A172 (cell line): ENCODE measurements at regions not wholly inside any gene's neighbourhood (a gene's known extent, or its start where the extent isn't known, plus 50 kb on each side); places are given as distances from the start of the nearest gene placed in this dataset.
A peak's percentile ranks its signal among the peaks of the same experiment; 100 is the strongest.

Source experiments
- DNase-seq: peaks from one replicate; pipeline ENCODE4 v3.0.0-alpha.2; 2015; ENCODE audit warnings: low spot score

DNA sequence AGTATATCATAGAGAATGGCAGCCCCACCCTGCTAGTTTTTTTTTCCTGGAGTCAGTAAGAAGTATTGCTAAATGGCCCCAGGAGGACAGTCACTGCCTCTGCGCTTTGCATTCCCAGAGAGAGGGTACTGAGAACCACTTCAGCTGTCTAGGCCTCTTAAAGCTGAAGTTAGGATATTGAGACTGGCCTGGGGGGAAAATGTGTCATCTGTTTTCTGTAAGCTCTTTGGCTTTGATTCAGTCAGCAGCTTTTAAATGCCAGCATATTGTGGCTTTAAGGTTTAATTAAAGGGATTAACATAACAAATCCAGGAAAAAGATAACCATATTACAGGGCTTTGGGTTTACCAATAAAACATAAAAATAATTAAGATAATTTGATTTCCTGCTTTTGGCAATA is 852.0 kb downstream of the PCDH18 start:
- no peak for DNase-seq

DNA sequence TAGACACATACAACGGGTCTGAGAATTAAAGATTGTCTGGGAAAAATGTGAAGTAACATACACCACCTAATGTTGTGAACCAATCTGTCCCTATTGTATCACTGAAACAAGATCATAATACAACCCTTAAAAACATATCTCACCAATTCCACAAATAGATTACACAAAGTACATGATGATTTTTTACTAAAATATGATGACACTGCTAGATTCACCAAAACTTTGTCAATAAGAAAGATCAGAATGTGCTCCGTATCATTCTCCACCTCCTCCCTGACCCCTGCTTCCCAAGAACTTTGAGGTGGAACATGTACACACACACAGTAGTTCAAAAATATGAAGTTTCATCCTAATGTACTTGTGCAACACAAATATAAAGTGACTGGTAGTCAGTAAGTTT is 862.0 kb downstream of the PCDH18 start:
- no peak for DNase-seq

DNA sequence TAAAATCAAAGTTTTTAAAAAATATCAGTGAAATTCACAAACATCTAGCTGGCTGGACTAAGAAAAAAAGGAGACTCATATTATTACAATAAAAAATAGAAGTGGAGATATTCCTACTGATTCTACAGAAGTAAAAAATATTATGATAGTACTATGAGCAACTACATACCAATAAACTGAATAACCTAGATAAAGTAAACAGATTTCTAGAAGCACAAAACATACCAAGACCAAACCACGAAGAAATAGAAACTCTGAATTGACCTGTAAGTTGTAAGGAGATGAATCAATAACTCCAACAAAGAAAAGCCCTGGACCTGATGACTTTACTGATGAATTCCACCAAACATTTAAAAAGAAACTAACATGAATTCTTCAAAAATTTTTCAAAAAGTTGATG is 867.3 kb downstream of the PCDH18 start:
- no peak for DNase-seq

DNA sequence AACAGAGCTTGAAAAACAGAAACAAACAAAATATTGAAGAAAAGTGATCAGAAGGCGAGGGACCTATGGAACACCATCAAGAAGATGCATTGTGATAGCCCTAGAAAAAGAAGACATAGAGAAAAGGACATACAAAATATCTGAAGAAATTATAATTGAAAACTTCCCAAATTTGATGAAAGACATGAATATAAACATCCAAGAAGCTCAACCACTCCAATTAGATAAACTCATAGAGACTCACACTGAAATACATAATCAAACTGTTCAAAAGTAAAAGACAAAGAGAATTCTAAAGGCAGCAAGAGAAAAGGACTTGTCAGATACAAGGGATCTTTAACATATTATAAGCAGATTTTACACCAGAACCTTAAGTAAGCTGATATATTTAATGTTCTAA is 869.8 kb downstream of the PCDH18 start:
- DNase-seq, result no peak

DNA sequence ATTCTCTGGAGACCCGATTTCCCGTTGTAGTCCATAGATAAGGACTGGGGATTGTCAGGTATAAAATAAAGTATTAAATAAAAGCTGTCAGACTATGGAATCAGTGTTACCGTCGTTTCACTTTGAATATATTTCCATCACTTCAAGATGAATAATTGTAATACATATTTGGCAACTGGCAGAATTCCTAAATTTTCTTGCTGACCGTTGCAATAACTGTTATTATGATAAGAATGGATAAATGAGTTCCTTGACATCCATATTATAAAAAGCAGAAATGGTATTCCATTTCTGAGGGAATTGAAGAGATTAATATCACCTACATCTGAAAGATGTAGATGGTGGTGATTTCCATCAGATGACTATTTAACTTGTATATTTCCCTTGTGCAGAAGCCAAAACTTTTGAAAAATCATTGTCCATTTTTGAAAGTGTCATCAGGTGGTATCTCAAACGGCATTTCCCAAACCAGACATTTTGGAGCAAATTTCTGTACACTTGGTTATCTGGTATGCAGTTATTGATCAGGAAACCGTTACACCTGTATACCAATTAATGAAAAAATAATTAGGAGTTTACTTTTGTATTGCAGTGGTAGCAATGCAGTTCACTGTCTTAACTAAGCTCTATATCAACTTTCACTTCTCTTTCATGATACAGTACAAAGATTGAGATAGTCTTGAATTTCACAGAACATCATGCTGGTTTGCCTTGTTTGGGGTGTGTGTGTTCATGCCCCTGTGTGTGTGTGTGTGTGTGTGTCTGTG is 878.5 kb downstream of the PCDH18 start:
- DNase-seq, result no peak

DNA sequence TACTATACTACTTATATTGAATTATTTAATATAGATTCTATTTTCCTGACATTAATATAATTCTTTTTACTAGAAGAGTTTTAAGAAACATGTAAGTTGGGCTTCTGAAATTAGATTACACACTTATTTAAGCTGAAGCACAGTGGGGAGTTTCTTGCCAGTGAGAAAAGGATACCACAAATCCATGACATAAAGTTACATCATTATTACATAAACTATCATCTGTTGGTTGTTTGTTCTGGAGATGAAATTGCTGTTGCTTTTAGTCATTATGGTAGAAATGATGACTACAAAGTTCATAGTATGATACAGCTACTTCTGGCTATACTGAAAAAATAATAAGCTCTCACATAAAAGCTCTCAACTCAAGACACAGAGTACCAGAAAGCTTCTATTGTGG is 880.4 kb downstream of the PCDH18 start:
- DNase-seq, result no peak

DNA sequence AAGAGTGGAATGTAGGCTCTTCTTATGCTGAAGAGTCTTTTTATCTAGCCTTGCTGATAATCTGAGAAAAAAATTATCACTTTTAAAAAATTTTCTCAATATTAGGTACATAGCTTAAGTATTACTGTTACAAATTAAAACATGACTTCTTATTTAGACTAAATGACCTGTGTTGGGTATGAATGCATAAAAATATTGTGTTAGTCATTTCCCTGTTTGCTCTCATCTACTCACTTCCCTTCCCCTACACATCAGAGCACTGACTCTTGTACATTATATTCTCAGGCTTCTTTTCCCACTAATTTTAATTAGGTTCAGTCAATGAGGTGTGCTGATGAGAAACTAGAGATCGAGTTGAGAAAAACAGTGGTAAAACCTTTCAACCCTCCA is 881.0 kb downstream of the PCDH18 start:
- DNase-seq, result peak; percentile 6

DNA sequence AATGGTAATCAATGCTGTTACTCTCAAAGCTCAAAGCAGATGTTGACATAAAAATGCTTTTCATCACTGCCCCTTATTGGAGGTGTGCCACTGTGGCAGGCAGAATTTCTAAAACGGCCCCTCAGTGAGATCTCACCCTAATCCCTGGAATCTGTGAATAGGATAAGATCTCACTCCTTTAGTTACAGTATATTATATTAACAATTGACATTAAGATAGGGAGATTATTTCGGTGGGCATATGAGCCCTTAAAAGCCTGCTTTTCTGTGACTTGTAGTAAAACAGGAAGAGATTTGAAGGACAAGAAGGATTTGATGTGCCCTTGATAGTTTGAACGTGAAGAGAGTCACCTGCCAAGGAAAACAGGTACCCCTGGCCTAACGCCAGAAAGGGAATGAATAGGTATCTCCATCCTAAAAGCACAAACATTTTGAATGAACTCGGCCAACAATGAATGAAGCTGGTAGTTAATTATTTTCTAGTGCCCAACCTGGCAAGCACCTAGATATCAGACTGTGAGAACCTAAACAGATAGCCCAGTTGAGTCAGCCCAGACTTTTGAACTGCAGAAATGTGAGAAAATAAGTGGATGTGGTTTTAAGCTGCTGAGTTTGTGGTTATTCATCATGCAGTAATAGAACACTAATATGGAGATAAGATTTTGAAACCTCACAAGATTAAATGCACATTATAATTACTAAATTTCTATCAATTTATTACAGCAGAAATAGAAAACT is 881.6 kb downstream of the PCDH18 start:
- DNase-seq, result peak; percentile 58

DNA sequence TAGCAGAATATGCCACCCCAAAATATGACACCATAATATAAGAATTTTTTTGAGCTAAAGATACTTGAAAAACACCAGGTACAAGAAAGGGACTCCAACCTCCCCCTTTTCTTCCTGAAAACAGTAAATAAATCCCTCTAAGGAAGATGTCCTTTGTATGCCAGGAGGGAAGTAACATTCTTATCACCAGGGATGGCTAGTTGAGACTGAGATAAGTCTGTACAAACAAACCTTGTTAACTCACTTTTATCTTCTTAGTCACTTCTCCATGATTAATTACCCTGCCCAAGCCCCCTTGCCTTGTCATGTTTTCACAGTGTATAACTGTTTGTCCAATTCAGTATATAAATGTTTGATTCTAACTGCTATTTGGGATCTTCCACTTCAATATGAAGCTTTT is 888.0 kb downstream of the PCDH18 start:
- no peak for DNase-seq

DNA sequence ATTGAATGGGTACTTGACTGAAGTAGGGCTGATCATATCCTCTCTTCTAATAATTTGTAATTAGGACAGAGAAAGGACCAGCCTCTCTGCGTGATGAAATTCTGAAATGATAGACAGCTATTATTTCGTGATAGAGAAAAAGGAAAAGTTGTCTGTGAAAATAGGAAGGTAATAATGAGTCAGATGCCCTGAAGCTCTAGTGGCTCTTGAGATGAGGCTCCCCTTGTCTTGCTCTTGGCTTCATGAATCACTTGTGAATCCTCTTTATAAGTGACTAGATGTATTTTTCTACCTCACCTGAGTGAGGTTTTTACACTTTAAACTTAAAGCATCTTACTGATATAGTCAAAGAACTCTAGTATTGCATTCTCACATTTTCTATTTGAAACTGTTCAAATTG is 888.9 kb downstream of the PCDH18 start:
- DNase-seq, result no peak

DNA sequence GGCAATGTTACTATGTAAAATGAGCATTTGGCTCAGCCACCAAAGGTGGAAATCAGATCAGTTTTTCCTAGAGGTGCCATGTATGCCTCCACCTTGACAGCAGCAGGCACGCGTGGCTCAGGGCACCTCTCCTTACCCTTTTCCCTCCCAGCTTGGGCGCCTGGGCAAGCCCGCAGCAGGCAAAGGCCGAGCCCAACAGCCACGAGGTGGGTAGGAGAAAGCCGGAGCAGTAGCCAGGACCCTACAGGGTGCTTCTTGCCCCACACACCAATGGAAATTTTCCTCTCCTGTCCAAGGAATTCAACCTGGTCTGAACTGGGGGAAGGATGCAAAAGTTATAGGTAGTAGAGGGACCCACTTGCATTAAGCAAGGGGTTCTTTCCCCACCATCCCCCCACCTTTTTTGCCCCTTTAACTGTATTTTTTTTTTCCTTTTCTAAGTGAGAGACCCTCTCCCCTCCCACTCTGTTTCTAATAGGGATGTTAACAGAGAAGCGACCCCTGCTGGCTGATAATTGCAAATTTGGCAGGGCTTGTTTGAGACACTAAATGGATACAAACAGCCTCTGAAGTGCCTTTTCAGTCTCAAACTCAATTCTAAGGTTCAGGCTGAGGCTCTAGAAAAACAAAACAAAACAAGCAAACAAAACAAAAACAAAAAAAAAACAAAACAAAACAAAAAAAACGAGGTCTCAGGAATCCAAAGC is 895.1 kb downstream of the PCDH18 start:
- no peak for DNase-seq

DNA sequence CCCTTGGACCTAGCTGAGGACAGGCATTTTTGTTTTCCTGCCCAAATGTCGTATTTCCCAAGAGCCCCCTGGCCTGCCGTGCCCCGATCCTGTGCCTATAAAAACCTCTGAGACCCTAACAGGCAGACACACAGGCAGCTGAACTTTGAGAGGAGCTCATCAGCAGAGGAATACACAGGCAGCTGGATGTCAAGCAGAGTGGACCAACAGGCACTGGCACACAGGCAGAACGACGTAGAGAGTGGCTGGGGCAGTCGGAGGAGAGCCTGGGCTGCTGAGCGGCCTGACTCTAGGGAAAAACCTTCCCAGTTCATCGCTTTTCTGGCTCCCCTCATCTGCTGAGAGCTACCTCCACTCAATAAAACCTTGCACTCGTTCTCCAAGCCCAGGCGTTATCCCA is 896.1 kb downstream of the PCDH18 start:
- no peak for DNase-seq

DNA sequence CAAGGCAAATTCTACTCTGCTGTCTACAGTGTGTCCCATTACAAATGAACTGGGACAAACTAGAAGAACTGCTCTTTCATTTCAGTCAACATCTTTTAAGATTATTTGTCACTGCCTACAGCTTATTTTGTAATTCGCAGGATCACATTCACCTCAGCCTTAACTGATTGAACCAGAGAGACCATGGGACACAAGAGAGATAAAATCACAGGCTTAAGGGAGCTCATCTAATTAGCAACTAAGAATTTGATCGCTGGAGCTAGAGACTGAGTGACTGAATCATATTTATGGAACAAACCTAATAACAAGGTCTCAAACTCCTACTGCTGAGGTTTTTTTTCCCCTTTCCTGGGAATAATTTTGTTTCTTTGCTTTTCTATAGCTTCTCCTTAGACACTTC is 898.2 kb downstream of the PCDH18 start:
- DNase-seq, result no peak

DNA sequence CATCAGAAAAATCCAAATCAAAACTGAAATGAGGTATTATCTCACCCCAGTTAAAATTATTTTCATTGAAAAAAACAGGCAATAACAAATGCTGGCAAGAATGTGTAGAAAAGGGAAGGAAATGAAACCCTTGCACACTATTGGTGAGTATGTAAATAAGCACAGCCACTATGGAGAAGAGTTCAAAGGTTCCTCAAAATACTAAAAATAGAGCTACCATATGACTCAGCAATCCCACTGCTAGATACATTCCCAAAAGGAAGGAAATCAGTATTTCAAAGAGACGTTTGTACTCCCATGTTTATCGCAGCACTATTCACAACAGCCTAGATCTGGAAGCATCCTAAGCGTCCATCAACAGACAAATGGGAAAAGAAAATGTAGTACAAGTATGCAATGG is 932.4 kb downstream of the PCDH18 start:
- DNase-seq, result no peak

DNA sequence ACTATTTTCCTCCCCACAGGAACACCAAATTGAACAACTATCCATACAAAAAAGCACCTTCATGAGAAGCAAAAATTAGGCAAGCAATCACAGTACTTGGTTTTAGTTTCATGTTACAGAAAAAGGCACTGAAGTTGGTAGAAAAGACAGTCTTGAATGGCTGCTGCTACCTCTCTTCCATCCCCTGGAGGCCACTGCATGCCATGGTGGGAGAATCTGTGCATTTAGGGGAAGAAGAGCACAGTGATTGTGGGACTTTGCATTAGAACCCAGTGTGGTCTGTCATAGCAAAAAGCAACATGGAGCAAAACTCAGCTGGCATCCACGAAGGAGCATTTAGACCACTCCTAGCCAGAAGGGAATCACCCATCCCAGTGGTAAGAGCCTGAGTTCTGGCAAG is 941.9 kb downstream of the PCDH18 start:
- no peak for DNase-seq

DNA sequence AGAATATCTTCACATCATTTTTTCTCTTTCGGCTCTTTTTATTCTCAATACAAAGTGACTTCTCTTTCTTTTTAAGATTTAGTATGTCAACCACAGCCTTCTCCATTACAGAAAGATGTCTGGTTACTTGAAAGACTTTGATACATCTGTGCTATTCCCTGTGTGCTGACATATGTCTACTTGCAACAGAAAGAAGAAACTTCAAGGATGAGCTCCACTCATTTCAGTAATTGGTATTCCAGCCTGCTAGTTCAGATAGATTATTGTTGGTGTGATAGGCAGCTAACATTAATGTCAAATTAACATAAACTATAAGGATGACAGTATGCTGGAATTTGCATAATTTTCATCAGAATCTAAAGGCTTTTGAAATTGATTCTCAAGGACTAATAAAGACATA is 948.7 kb downstream of the PCDH18 start:
- DNase-seq, result no peak

DNA sequence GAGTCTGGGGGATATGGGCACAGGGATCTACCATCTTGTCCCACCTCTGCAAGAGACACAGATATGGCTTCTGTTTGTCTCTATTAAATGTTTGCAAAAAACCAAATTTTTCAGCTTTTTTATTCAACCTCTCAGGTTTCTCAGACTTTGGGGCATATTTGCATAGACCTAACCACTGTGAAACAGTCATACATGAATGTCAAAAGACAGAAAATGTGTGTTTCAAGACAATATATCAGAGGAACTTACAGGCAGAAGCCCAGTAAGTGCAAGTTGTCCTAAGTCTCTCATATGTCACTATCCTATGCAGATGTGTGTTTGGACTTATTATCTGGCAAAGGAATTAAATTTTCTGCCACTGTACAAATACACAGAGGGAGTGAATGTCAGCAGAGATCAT is 951.2 kb downstream of the PCDH18 start:
- DNase-seq, result no peak

DNA sequence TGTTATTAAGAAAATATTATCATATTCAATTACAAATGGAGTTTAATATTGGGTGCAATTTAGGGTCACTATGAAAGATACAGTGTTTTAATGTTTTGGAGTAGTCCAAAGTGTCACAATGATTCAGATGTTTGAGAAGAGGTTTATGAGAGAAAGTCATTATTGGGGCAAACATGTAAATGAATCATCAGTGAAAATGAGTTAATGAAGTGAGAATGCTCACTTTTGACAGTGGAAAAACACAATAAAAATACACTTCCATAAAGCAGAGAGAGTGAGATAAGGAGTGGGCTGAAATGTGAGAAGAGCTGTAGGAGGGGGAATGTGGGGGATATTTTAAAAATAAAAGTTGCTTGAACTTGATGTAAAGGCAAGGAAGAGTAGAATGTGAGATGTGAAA is 957.1 kb downstream of the PCDH18 start:
- DNase-seq, result no peak

DNA sequence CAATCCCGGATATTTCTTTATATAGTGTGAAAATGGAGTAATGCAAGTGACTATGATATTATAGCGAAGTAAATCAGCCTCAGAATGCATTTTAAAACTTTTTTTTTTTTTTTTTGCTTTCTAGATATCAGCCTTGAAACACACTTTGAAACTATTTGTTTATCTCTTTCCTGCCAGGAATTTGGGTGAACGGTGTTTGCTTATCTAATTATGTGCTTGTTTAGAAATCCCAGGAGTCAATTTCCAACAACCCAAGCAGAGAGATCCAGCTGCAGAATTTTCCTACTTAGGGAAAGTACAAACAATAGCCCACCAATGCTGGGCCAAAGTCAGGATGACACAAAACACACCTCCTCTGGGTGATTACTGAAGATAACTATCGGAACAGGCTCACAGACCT is 958.8 kb downstream of the PCDH18 start:
- no peak for DNase-seq

DNA sequence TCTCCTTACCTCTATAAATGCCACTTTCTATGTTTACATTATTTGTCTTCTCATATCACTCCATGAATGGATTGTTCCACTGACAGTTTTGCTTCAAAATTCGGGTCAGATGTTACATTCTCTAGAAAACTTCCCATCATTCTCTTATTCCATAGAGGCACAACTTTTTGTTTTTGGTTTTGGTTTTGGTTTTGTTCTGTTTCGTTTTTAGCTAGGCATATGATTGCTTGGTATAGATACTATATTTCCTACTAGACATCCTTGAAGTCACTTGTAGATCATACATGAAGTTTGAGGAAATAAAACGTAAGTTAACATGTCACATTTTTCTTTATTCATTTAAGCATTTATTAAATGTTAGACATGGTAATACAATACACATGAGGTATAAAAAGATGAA is 961.0 kb downstream of the PCDH18 start:
- no peak for DNase-seq

DNA sequence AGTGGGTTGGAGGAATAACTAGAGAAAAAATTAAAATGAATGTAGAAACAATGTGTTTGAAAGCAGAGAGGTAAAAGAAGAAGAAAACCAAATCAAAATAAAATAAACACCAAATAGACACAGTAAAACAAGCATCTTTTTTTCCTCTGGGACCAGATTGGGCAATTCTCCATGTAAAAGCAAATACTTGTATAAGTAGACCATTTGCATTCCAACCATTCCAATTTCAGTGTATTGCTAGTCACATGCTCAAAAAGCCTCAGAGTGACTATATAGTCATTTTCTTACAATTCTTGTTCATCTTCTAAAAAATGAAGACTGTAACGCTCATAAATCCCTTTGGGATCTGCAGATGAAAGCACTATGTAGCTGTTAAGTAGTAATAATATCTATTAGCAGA is 969.5 kb downstream of the PCDH18 start:
- peak; percentile 21 for DNase-seq

DNA sequence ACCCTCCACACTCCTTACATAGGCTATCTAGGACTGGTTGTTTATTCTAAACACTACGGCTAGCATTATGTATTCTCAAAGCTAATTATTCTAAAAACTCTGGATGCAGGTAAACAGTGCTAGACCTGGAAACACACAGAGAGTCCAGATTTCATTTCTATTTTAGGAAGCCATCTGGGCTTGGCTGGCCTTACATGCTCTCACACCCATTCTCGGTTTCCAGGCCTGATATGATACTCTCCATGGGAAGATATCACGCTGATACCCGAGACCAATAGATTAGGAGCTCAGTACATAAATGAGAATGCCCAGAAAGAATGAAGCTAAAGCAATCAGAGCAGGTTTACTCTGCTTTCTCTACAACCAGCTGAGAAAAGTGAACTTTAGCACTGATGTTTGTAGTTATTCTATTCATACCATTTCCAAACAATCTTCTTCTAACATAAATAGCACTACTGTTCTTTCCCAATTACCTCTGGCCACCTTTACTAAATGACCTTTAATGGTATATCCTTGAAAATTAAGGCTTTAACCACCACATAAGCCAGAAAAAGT is 973.3 kb downstream of the PCDH18 start:
- DNase-seq, result no peak

DNA sequence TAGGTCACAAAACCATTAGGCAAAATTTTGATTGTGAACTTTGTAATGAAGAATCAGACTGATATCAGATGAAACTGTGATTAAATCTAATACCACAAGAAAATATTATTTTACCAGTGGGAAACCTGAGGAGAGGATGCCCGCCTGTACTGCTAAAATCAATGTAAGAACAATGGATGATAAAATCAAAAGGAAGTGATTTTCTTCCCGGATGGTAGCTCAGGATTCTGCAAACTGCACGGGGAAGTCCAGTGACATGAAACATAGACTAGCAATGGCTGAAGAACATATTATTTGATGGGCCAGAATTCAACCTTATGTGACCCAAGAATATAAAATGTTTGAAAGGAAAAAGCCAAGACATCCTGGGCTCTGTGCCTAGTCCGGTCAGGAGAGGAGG is 974.9 kb downstream of the PCDH18 start:
- DNase-seq, result no peak
